OCI-LY7 (cell line): ENCODE measurements at regions not wholly inside any gene's neighbourhood (a gene's known extent, or its start where the extent isn't known, plus 50 kb on each side); places are given as distances from the start of the nearest gene placed in this dataset.

Source experiments
- BruUV-seq: library from RNA; stranded (reverse); fragments of 400-500 nt; replicated peaks from 2 replicates; lab custom pipeline; 2021; lab: Mats Ljungman, UMichigan
- CTCF ChIA-PET: fragments of 300-600 bp; sonication (Branson Sonifier 250); formaldehyde crosslinking; loops from one replicate; lab custom pipeline; 2022; ENCODE audit warnings: antibody characterized with exemption; ENCODE audit not compliant: unreplicated experiment; lab: Charles Lee
- POLR2A ChIA-PET: fragments of 300-600 bp; sonication (Branson Sonifier 250); formaldehyde crosslinking; loops from one replicate; lab custom pipeline; 2022; ENCODE audit warnings: antibody characterized with exemption; lab: Charles Lee
- DNase-seq: peaks from one replicate; pipeline ENCODE4 v3.0.0-alpha.2; 2015; ENCODE audit warnings: low spot score
- H2AFZ ChIP-seq: fragments of 200-600 bp; sonication (generic), shearing (Covaris generic); 2 replicates; pipeline ENCODE4 v1.6.1; 2014; ENCODE audit warnings: mild to moderate bottlenecking, antibody characterized with exemption, low read length, moderate library complexity
- H3K27ac ChIP-seq: fragments of 200-600 bp; sonication (generic); 2 replicates; pipeline ENCODE4 v1.5.1; 2014; ENCODE audit warnings: mixed run types, low read depth, mild to moderate bottlenecking, moderate library complexity, low read length, inconsistent platforms; ENCODE audit not compliant: poor library complexity, severe bottlenecking
- H3K36me3 ChIP-seq: fragments of 200-600 bp; sonication (generic); 2 replicates; pipeline ENCODE4 v1.6.1; 2014; ENCODE audit warnings: mild to moderate bottlenecking, antibody characterized with exemption, low read length, moderate library complexity, mixed read lengths; ENCODE audit not compliant: insufficient read depth
- H3K4me1 ChIP-seq: fragments of 200-600 bp; sonication (generic); 2 replicates; pipeline ENCODE4 v1.5.1; 2014; ENCODE audit warnings: mild to moderate bottlenecking, low read length; ENCODE audit not compliant: insufficient read depth, poor library complexity, severe bottlenecking
- H3K4me2 ChIP-seq: fragments of 200-600 bp; sonication (generic); 2 replicates; pipeline ENCODE4 v1.6.1; 2014; ENCODE audit warnings: mild to moderate bottlenecking, low read length
- H3K4me3 ChIP-seq: fragments of 200-600 bp; sonication (generic); 2 replicates; pipeline ENCODE4 v1.5.1; 2014; ENCODE audit warnings: mild to moderate bottlenecking, low read depth, low read length; ENCODE audit not compliant: poor library complexity, severe bottlenecking
- H3K79me2 ChIP-seq: fragments of 200-600 bp; sonication (generic); 2 replicates; pipeline ENCODE4 v1.6.1; 2016; ENCODE audit warnings: low read depth, mild to moderate bottlenecking, low read length, moderate library complexity, mixed read lengths; ENCODE audit not compliant: insufficient read depth
- H3K9me2 ChIP-seq: fragments of 200-600 bp; sonication (generic); 2 replicates; pipeline ENCODE4 v1.6.1; 2016; ENCODE audit warnings: mild to moderate bottlenecking, low read length, mixed read lengths; ENCODE audit not compliant: insufficient read depth
- H3K9me3 ChIP-seq: fragments of 200-600 bp; sonication (generic); 2 replicates; pipeline ENCODE4 v1.6.1; 2014; ENCODE audit warnings: mild to moderate bottlenecking, mixed run types, low read length, mixed read lengths
- H4K20me1 ChIP-seq: fragments of 200-600 bp; sonication (generic); 2 replicates; pipeline ENCODE4 v1.6.1; 2014; ENCODE audit warnings: mild to moderate bottlenecking, antibody characterized with exemption, low read length, moderate library complexity, mixed read lengths; ENCODE audit not compliant: insufficient read depth
- CTCF ChIP-seq: fragments of 200-600 bp; sonication (generic); conservative IDR thresholded peaks from 2 replicates; pipeline ENCODE4 v1.5.1; 2014; ENCODE audit warnings: mild to moderate bottlenecking, antibody characterized with exemption, low read length, moderate library complexity, mixed read lengths
- EZH2phosphoT487 ChIP-seq: fragments of 200-600 bp; sonication (generic); IDR thresholded peaks from 2 replicates; pipeline ENCODE4 v1.6.1; 2018; ENCODE audit warnings: low read depth, borderline replicate concordance, mild to moderate bottlenecking, mixed run types, antibody characterized with exemption, low read length, moderate library complexity, mixed read lengths
- intact Hi-C: fragments of 100-400 bp; cut with micrococcal nuclease; formaldehyde crosslinking; loops from one replicate; pipeline ENCODE4 v1.10.0; 2022; ENCODE audit not compliant: unreplicated experiment

- H3K9me2 ChIP-seq, result no peaks in the 10 kb centered on the region
- no peak overlapping the region for H3K27ac ChIP-seq
- H3K4me3 ChIP-seq, result no peak overlapping the region
- no peaks in the 10 kb centered on the region for H4K20me1 ChIP-seq
- no peaks in the 10 kb centered on the region for H3K79me2 ChIP-seq
- no peaks in the 10 kb centered on the region for H3K4me1 ChIP-seq
- no TSS peak for BruUV-seq
- no peak overlapping the region for H3K4me2 ChIP-seq
- ChIA-PET POLR2A (interaction anchor here (0.6 kb wide), 1 partner anchor 145 kb away, joined by 4 read pairs; no protein-coding TSS in a partner anchor), CTCF (no interaction called here)
- H3K9me3 ChIP-seq, result no peaks in the 10 kb centered on the region
- H3K36me3 ChIP-seq, result no peaks in the 10 kb centered on the region
- no peak overlapping the region for H2AFZ ChIP-seq
- intact Hi-C loops, result no loop called here
- no peak for DNase-seq
- TF ChIP-seq CTCF (no peak), EZH2phosphoT487 (no peak)
Observed at GRCh38 chr10:65348637-65349036, 1577.2 kb upstream of the LRRTM3 start.

GRCh38 chr10:65350611-65351010 lies 1575.2 kb upstream of the LRRTM3 start:
- POLR2A ChIA-PET, result interaction anchor here (0.7 kb wide), 1 partner anchor 66 kb away, joined by 7 read pairs; no protein-coding TSS in a partner anchor
- TF ChIP-seq CTCF, result no peak
- no peak for TF ChIP-seq EZH2phosphoT487
- CTCF ChIA-PET, result no interaction called here
- Histone ChIP-seq H3K9me3 (no peaks in the 10 kb centered on the region), H3K4me1 (no peaks in the 10 kb centered on the region), H3K79me2 (no peaks in the 10 kb centered on the region), H3K4me2 (no peak overlapping the region), H4K20me1 (no peaks in the 10 kb centered on the region), H2AFZ (no peak overlapping the region), H3K9me2 (no peaks in the 10 kb centered on the region), H3K27ac (no peak overlapping the region), H3K4me3 (no peak overlapping the region), H3K36me3 (no peaks in the 10 kb centered on the region)
- intact Hi-C loops, result no loop called here
- no TSS peak for BruUV-seq
- DNase-seq, result no peak

DNA sequence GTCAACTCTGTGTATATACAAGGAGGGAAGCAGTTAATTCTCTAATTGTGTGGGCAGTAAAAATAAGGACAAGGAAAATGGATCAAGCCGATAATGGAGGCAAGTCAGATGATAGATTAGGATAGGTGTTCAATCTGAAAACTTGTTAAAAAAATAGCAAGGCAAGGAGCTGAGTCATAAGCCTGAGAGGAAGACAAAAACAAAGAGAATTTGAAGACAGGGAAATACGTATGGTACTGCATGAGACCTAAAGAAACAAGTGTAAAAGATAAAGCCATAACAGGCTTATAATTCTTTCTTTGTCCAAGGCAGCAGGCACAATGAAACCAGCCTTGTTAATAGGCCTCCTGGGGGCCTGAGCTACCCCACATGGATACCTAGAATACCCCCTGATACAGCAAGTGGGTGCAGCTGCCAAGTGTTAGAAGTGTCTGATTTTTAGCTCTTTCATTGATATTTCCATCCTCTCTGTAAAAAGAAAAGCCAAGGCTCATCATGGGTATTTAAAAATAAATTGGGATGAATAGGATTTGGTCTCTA lies 1570.6 kb upstream of the LRRTM3 start:
- H3K9me3 ChIP-seq, result no peaks in the 10 kb centered on the region
- H3K79me2 ChIP-seq, result no peaks in the 10 kb centered on the region
- DNase-seq, result no peak
- H3K36me3 ChIP-seq, result no peaks in the 10 kb centered on the region
- POLR2A ChIA-PET, result interaction anchor here (1.1 kb wide), 1 partner anchor 9 kb away, joined by 3 read pairs; no protein-coding TSS in a partner anchor
- no peak overlapping the region for H3K27ac ChIP-seq
- H2AFZ ChIP-seq, result no peak overlapping the region
- intact Hi-C loops, result no loop called here
- no peaks in the 10 kb centered on the region for H3K9me2 ChIP-seq
- CTCF ChIA-PET, result no interaction called here
- H3K4me3 ChIP-seq, result no peak overlapping the region
- no peak for TF ChIP-seq CTCF
- TF ChIP-seq EZH2phosphoT487, result no peak
- H4K20me1 ChIP-seq, result no peaks in the 10 kb centered on the region
- no peaks in the 10 kb centered on the region for H3K4me1 ChIP-seq
- no TSS peak for BruUV-seq
- H3K4me2 ChIP-seq, result no peak overlapping the region
